ENCODE measurements at regions not wholly inside any gene's neighbourhood (a gene's known extent, or its start where the extent isn't known, plus 50 kb on each side); places are given as distances from the start of the nearest gene placed in this dataset.

DNA sequence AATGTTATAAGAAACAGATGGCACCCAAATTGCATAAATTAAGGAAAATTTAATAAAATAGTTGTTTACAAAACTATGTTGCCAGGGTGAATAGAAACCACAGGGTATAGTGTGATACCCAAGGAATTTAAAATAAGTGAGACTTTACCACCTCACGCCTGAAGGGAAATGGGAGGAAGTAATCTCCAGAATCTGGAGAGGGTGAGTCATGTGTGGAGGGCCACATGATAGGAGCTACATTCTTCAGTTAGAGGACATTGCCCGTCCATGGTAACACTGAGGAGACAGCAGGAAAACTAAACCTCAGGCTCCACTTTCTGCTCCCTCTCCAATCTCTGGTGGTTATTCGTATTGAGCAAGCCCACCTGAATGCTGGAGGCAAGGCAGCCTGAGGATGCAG, 97.2 kb upstream of the NXPH2 start:
- TF ChIP-seq, protein P1, sequence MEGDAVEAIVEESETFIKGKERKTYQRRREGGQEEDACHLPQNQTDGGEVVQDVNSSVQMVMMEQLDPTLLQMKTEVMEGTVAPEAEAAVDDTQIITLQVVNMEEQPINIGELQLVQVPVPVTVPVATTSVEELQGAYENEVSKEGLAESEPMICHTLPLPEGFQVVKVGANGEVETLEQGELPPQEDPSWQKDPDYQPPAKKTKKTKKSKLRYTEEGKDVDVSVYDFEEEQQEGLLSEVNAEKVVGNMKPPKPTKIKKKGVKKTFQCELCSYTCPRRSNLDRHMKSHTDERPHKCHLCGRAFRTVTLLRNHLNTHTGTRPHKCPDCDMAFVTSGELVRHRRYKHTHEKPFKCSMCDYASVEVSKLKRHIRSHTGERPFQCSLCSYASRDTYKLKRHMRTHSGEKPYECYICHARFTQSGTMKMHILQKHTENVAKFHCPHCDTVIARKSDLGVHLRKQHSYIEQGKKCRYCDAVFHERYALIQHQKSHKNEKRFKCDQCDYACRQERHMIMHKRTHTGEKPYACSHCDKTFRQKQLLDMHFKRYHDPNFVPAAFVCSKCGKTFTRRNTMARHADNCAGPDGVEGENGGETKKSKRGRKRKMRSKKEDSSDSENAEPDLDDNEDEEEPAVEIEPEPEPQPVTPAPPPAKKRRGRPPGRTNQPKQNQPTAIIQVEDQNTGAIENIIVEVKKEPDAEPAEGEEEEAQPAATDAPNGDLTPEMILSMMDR (IDR thresholded peaks at IDR 0.05), result no peak
- TF ChIP-seq EZH2 (IDR thresholded peaks at IDR 0.05; ENCODE audit: borderline replicate concordance, insufficient read depth, low read depth, low read length, poor library complexity, severe bottlenecking), result no peak

All from B cell (primary cell).